BJ (cell line): ENCODE measurements at regions not wholly inside any gene's neighbourhood (a gene's known extent, or its start where the extent isn't known, plus 50 kb on each side); places are given as distances from the start of the nearest gene placed in this dataset.

Experiments used
- CTCF ChIA-PET: fragments of 350-600 bp; formaldehyde crosslinking; extraction: SDS; loops from one replicate; lab custom pipeline; 2021; ENCODE audit warnings: antibody characterized with exemption, inconsistent platforms; lab: Yijun Ruan, JAX
- POLR2A ChIA-PET: fragments of 300-600 bp; sonication (Branson Sonifier 250); formaldehyde crosslinking; extraction: SDS; loops from one replicate; lab custom pipeline; 2021; ENCODE audit warnings: antibody characterized with exemption; lab: Charles Lee
- DNase-seq: peaks from one replicate; pipeline ENCODE4 v3.0.0-alpha.2; 2011; ENCODE audit warnings: low read depth
- H3K27me3 ChIP-seq: 2 replicates; pipeline ENCODE4 v1.6.0; 2011; ENCODE audit warnings: low read length; ENCODE audit not compliant: control insufficient read depth, insufficient read depth
- H3K36me3 ChIP-seq: 2 replicates; pipeline ENCODE4 v1.5.1; 2011; ENCODE audit warnings: low read length; ENCODE audit not compliant: control insufficient read depth, insufficient read depth
- H3K4me3 ChIP-seq: 2 replicates; pipeline ENCODE4 v1.5.1; 2011; ENCODE audit warnings: low read depth, mild to moderate bottlenecking, control low read depth, low read length
- CTCF ChIP-seq: IDR thresholded peaks from 2 replicates; pipeline ENCODE4 v1.5.1; 2011; ENCODE audit warnings: low read depth, mild to moderate bottlenecking, control low read depth, inconsistent platforms, low read length, moderate library complexity; ENCODE audit not compliant: insufficient read depth

- ChIA-PET POLR2A (no interaction called here), CTCF (no interaction called here)
Measured at GRCh38 chr7:19973581-19973980, 200.2 kb upstream of the TMEM196 start.

DNA sequence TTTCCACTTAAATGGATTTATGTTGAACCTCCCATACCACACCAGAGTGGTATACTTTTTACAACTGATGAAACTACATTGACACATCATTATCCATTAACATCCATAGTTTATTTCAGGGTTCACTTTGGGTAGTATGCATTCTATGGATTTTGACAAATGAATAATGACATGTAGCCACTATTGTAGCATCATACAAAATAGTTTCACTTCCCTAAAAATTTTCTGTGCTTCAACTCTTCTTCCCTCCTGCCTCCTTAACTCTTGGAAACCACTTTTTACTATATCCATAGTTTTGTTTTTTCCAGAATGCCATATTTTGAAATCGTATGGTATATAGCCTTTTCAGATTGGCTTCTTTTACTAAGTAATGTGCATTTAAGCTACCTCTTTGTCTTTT is 199.5 kb upstream of the TMEM196 start:
- CTCF ChIA-PET, result interaction anchor here (1.5 to 1.8 kb wide), 2 partner anchors 10 to 12 kb away, joined by 4 to 9 read pairs; no protein-coding TSS in a partner anchor
- DNase-seq, result no peak
- POLR2A ChIA-PET, result no interaction called here
- TF ChIP-seq CTCF, result no peak
- no peaks in the 10 kb centered on the region for H3K27me3 ChIP-seq
- no peaks in the 10 kb centered on the region for H3K36me3 ChIP-seq
- H3K4me3 ChIP-seq, result no peak overlapping the region

More at GRCh38 chr7:19973581-19973980, 200.2 kb upstream of the TMEM196 start:
- H3K36me3 ChIP-seq, result no peaks in the 10 kb centered on the region
- no peak for TF ChIP-seq CTCF
- H3K4me3 ChIP-seq, result no peak overlapping the region
- DNase-seq, result no peak
- H3K27me3 ChIP-seq, result no peaks in the 10 kb centered on the region

DNA sequence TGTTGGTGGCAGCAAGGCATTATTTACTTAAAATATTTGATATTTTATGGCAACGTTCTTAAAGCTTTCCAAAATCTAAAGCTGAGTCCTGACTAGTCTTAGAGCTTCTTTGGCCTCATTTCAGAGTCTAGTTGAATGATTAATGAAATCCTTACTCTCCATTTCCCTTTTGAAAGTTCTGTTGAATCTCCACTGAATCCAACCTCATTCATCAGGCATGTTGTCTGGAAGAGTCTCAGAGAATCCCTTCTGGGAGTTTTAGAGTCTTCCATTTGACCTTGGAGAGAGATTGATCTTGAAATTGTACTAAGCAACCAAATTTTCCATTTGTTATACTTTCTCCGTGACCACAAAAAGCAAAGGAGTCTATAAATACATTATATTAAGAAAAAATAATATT is 198.5 kb upstream of the TMEM196 start:
- no peak for TF ChIP-seq CTCF
- ChIA-PET CTCF (interaction anchor here (1.5 to 1.8 kb wide), 2 partner anchors 10 to 11 kb away, joined by 4 to 9 read pairs; no protein-coding TSS in a partner anchor), POLR2A (no interaction called here)
- Histone ChIP-seq H3K27me3 (no peaks in the 10 kb centered on the region), H3K4me3 (no peak overlapping the region), H3K36me3 (no peaks in the 10 kb centered on the region)
- DNase-seq, result no peak

DNA sequence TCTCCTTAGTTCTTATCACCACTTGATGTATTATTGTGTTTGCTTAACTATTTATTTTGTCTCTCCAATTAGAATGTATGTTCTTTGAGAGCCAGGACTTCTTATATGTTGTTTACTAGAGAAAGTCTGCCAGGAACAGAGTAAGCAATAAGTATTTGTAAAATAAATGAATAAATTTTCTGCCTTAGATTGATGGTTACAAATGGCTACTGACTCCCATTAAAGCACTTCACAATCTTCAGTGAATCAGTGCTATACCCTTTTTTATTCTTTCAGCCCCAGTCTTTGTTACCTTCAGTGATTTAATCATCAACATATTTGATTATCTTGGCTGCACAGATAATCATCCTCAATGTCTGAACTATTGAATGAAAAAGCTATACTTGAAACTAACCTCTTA is 197.1 kb upstream of the TMEM196 start:
- ChIA-PET CTCF (no interaction called here), POLR2A (no interaction called here)
- no peak for DNase-seq
- no peak overlapping the region for H3K4me3 ChIP-seq
- H3K36me3 ChIP-seq, result no peaks in the 10 kb centered on the region
- H3K27me3 ChIP-seq, result no peaks in the 10 kb centered on the region
- no peak for TF ChIP-seq CTCF

DNA sequence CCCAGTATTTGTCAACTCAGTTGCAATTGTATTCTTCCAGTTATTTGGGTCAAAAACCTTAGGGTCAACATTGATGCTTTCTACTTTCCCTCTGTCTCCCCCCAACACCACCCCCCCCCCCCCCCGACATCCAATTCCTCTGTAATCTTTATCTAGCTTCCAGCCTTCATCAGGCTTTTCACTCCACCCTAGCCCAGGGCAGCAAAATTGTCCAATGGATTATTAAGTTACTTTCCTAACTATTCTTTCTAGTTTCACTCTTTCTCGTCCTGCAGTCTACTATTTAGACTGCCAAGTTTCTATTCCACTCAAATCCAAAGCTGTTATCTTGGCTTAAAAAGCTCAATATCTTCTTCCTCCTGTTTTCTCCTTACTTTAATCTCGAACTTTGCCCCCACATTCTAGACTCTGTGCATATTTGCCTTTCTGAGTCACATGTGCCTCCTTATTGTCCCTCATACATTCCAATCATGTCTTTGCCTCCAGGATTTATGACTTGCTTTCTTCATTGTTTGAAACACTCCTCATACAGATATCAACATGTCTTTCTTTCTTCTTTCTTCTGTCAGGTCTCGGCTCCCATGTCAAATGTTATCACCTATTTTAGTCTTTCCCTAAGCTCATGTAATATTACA is 196.6 kb upstream of the TMEM196 start:
- no peak overlapping the region for H3K4me3 ChIP-seq
- CTCF ChIA-PET, result interaction anchor here (0.8 kb wide), 1 partner anchor 330 kb away, joined by 3 read pairs; no protein-coding TSS in a partner anchor
- H3K36me3 ChIP-seq, result no peaks in the 10 kb centered on the region
- no peaks in the 10 kb centered on the region for H3K27me3 ChIP-seq
- DNase-seq, result no peak
- POLR2A ChIA-PET, result interaction anchor here (0.5 kb wide), 1 partner anchor 62 kb away, joined by 3 read pairs; no protein-coding TSS in a partner anchor
- TF ChIP-seq CTCF, result no peak
